ENCODE measurements at regions not wholly inside any gene's neighbourhood (a gene's known extent, or its start where the extent isn't known, plus 50 kb on each side); places are given as distances from the start of the nearest gene placed in this dataset.

- no peak for DNase-seq
- no peaks in the 10 kb centered on the region; the same call in 1 of the 2 replicates for H3K9me3 ChIP-seq
- no peaks in the 10 kb centered on the region for H3K27me3 ChIP-seq
- no peaks in the 10 kb centered on the region for H3K36me3 ChIP-seq
- no peak overlapping the region for H3K4me3 ChIP-seq
Measured at GRCh38 chr2:161556440-161556839, 67.8 kb upstream of the SLC4A10 start.

- Histone ChIP-seq H3K36me3 (no peaks in the 10 kb centered on the region), H3K4me3 (no peak overlapping the region), H3K9me3 (no peaks in the 10 kb centered on the region; the same call in 1 of the 2 replicates), H3K27me3 (no peaks in the 10 kb centered on the region)
- no peak for DNase-seq
Measured at GRCh38 chr2:161557538-161557937, 66.7 kb upstream of the SLC4A10 start.

GRCh38 chr2:161564906-161565305, 59.3 kb upstream of the SLC4A10 start:
- Histone ChIP-seq H3K4me3 (no peak overlapping the region), H3K36me3 (no peaks in the 10 kb centered on the region), H3K9me3 (peaks cover 13% of the 10 kb centered on the region), H3K27me3 (no peaks in the 10 kb centered on the region; the same call in 1 of the 2 replicates)
- DNase-seq, result no peak

GRCh38 chr2:161569401-161569800, 54.8 kb upstream of the SLC4A10 start:
- H3K36me3 ChIP-seq, result no peaks in the 10 kb centered on the region
- H3K4me3 ChIP-seq, result no peak overlapping the region
- H3K9me3 ChIP-seq, result 0 out of 2 replicates have a peak, but pooled peaks cover 2% of the 10 kb centered on the region

GRCh38 chr2:161570424-161571050, 53.7 kb upstream of the SLC4A10 start:
- no peak for DNase-seq
- no peaks in the 10 kb centered on the region for H3K9me3 ChIP-seq
- no peaks in the 10 kb centered on the region for H3K36me3 ChIP-seq
- H3K27me3 ChIP-seq, result no peaks in the 10 kb centered on the region; the same call in 1 of the 2 replicates
- no peak overlapping the region for H3K4me3 ChIP-seq

More at GRCh38 chr2:161569401-161569800, 54.8 kb upstream of the SLC4A10 start:
- no peak for DNase-seq
- H3K27me3 ChIP-seq, result no peaks in the 10 kb centered on the region; the same call in 1 of the 2 replicates

- no peak overlapping the region for H3K4me3 ChIP-seq
- no peaks in the 10 kb centered on the region; the same call in 1 of the 2 replicates for H3K27me3 ChIP-seq
- no peaks in the 10 kb centered on the region for H3K36me3 ChIP-seq
- no peaks in the 10 kb centered on the region for H3K9me3 ChIP-seq
- no peak for DNase-seq
Measured at GRCh38 chr2:161571051-161571429, 53.2 kb upstream of the SLC4A10 start.
